HCT116 (cell line): ENCODE measurements at regions not wholly inside any gene's neighbourhood (a gene's known extent, or its start where the extent isn't known, plus 50 kb on each side); places are given as distances from the start of the nearest gene placed in this dataset.

Experiments
- ATAC-seq: fragments of 200-7000 bp; cut with Tn5 transposase; 2 replicates; pipeline ENCODE4 v1.9.1; 2020; ENCODE audit warnings: mild to moderate bottlenecking, moderate library complexity
- BruUV-seq: library from RNA; stranded (reverse); fragments of 400-500 nt; replicated peaks from 2 replicates; lab custom pipeline; 2021; lab: Mats Ljungman, UMichigan
- CTCF ChIA-PET: fragments of 300-600 bp; sonication (Branson Sonifier 250); formaldehyde crosslinking; loops from one replicate; lab custom pipeline; 2021; ENCODE audit warnings: antibody characterized with exemption; lab: Charles Lee
- POLR2A ChIA-PET: fragments of 300-600, 350-600 bp; sonication (Branson Sonifier 250); formaldehyde crosslinking; loops from one replicate; lab custom pipeline; 2021; ENCODE audit warnings: antibody characterized with exemption; lab: Charles Lee
- RAD21 ChIA-PET, 2 experiments: fragments of 300-600 bp; sonication (Branson Sonifier 250); formaldehyde crosslinking; loops; one replicate each; lab custom pipeline; 2023; ENCODE audit warnings: low total read pairs in 2 of 2; ENCODE audit not compliant: uncharacterized antibody in 2 of 2, unreplicated experiment in 2 of 2, low non-redundant PET in 1 of 2; lab: Charles Lee
- DNase-seq: peaks from one replicate; pipeline ENCODE4 v3.0.0-alpha.2; 2010; ENCODE audit warnings: low read depth, low spot score
- H2AFZ ChIP-seq: fragments of 200-600 bp; shearing (Covaris generic), sonication (generic); 2 replicates; pipeline ENCODE4 v1.6.1; 2017; ENCODE audit warnings: low read depth, mixed run types, mixed read lengths, antibody characterized with exemption, low read length; ENCODE audit not compliant: poor library complexity, severe bottlenecking
- H3K27ac ChIP-seq: 2 replicates; pipeline ENCODE4 v1.5.1; 2012; ENCODE audit warnings: low read depth, low read length
- H3K27me3 ChIP-seq: fragments of 200-600 bp; sonication (generic); 2 replicates; pipeline ENCODE4 v1.6.1; 2016; ENCODE audit warnings: mixed run types, low read length, mixed read lengths; ENCODE audit not compliant: insufficient read depth
- H3K36me3 ChIP-seq, 2 experiments: fragments of 200-500 bp in 1 of 2; fragments of 200-600 bp in 1 of 2; sonication (Bioruptor generic) in 1 of 2; sonication (generic) in 1 of 2; 2 replicates each; pipeline versions ENCODE4 v1.5.1 to v1.6.1; 2014 to 2016; ENCODE audit warnings: low read length in 2 of 2, inconsistent platforms in 1 of 2, mixed read lengths in 1 of 2, mixed run types in 1 of 2; ENCODE audit not compliant: insufficient read depth in 2 of 2, control insufficient read depth in 1 of 2
- H3K4me1 ChIP-seq, 2 experiments: fragments of 200-600 bp in 1 of 2; sonication (generic) in 1 of 2; 2 replicates each; pipeline versions ENCODE4 v1.5.1 to v1.6.1; 2012 to 2017; ENCODE audit warnings: low read length in 2 of 2, inconsistent platforms in 1 of 2, mild to moderate bottlenecking in 1 of 2, mixed read lengths in 1 of 2, mixed run types in 1 of 2, moderate library complexity in 1 of 2; ENCODE audit not compliant: insufficient read depth in 2 of 2, control insufficient read depth in 1 of 2
- H3K4me2 ChIP-seq: fragments of 200-600 bp; sonication (generic); 2 replicates; pipeline ENCODE4 v1.6.1; 2017; ENCODE audit warnings: mixed run types, low read length, mixed read lengths
- H3K4me3 ChIP-seq, 2 experiments: fragments of 200-600 bp in 1 of 2; sonication (generic) in 1 of 2; replicated peaks in 1 of 2; 2 replicates each; pipeline ENCODE4 v1.5.1; 2011 to 2016; ENCODE audit warnings: low read length in 2 of 2, control low read depth in 1 of 2, low read depth in 1 of 2, mild to moderate bottlenecking in 1 of 2, mixed read lengths in 1 of 2, mixed run types in 1 of 2
- H3K79me2 ChIP-seq: fragments of 200-600 bp; sonication (generic); 2 replicates; pipeline ENCODE4 v1.6.1; 2017; ENCODE audit warnings: mild to moderate bottlenecking, mixed run types, low read length, moderate library complexity, mixed read lengths; ENCODE audit not compliant: insufficient read depth
- H3K9ac ChIP-seq: fragments of 200-600 bp; sonication (generic); 2 replicates; pipeline ENCODE4 v1.6.1; 2016; ENCODE audit warnings: low read length, mixed read lengths
- H3K9me2 ChIP-seq: fragments of 200-600 bp; sonication (generic), shearing (Covaris generic); 2 replicates; pipeline ENCODE4 v1.6.1; 2017; ENCODE audit warnings: mixed run types, mild to moderate bottlenecking, moderate library complexity; ENCODE audit not compliant: insufficient read depth
- H3K9me3 ChIP-seq, 2 experiments: fragments of 200-500 bp in 1 of 2; fragments of 200-600 bp in 1 of 2; sonication (Bioruptor generic) in 1 of 2; sonication (generic) in 1 of 2; 2 replicates each; pipeline ENCODE4 v1.6.1; 2014 to 2017; ENCODE audit warnings: low read length in 2 of 2, mixed read lengths in 2 of 2, inconsistent platforms in 1 of 2, low read depth in 1 of 2, mild to moderate bottlenecking in 1 of 2, mixed run types in 1 of 2, moderate library complexity in 1 of 2; ENCODE audit not compliant: control insufficient read depth in 1 of 2, insufficient read depth in 1 of 2
- H4K20me1 ChIP-seq: fragments of 200-600 bp; sonication (generic), shearing (Covaris generic); 2 replicates; pipeline ENCODE4 v1.6.1; 2017; ENCODE audit warnings: mixed run types, mild to moderate bottlenecking, moderate library complexity; ENCODE audit not compliant: insufficient read depth
- EGR1 ChIP-seq: IDR thresholded peaks from 2 replicates; pipeline ENCODE4 v1.6.1; 2012; ENCODE audit warnings: low read depth
- EZH2 ChIP-seq: fragments of 200-600 bp; sonication (generic); IDR thresholded peaks from 2 replicates; pipeline ENCODE4 v1.6.1; 2017; ENCODE audit warnings: antibody characterized with exemption, mixed run types
- FOSL1 ChIP-seq: IDR thresholded peaks from 2 replicates; pipeline ENCODE4 v1.6.1; 2012; ENCODE audit warnings: low read depth
- RAD21 ChIP-seq: IDR thresholded peaks from 2 replicates; pipeline ENCODE4 v1.6.1; 2012; ENCODE audit warnings: low read depth, mild to moderate bottlenecking
- SP1 ChIP-seq: IDR thresholded peaks from 2 replicates; pipeline ENCODE4 v1.6.1; 2012; ENCODE audit warnings: low read depth
- ZBTB33 ChIP-seq: IDR thresholded peaks from 2 replicates; pipeline ENCODE4 v1.6.1; 2011; ENCODE audit warnings: mild to moderate bottlenecking, low read length, moderate library complexity; ENCODE audit not compliant: insufficient replicate concordance; ENCODE audit errors: extremely low read depth
- intact Hi-C: fragments of 100-400 bp; cut with micrococcal nuclease; formaldehyde crosslinking; loops from 2 replicates; pipeline ENCODE4 v1.10.0; 2022
- TF ChIP-seq, protein P1 (sequence below): IDR thresholded peaks from 2 replicates; pipeline ENCODE4 v1.6.1; 2012
- TF ChIP-seq, protein P2 (sequence below), 3 experiments: fragments of 200-600 bp in 1 of 3; sonication (generic) in 1 of 3; IDR thresholded peaks in 2 of 3; conservative IDR thresholded peaks in 1 of 3; 2 replicates each; pipeline ENCODE4 v1.5.1; 2012 to 2017; ENCODE audit warnings: low read depth in 2 of 3, low read length in 2 of 3, antibody characterized with exemption in 1 of 3, borderline replicate concordance in 1 of 3, control low read depth in 1 of 3, mild to moderate bottlenecking in 1 of 3, mixed read lengths in 1 of 3, mixed run types in 1 of 3, moderate library complexity in 1 of 3; ENCODE audit not compliant: insufficient read depth in 1 of 3
- TF ChIP-seq, protein P3 (sequence below): IDR thresholded peaks from 2 replicates; pipeline ENCODE4 v1.6.1; 2012; ENCODE audit warnings: low read depth

GRCh38 chr7:115679976-115680375 lies 350.6 kb downstream of the TFEC start:
- Histone ChIP-seq H3K9ac (no peak overlapping the region), H3K36me3 (no peaks in the 10 kb centered on the region), H3K27me3 (no peaks in the 10 kb centered on the region), H3K4me2 (no peak overlapping the region), H4K20me1 (no peaks in the 10 kb centered on the region), H3K9me3 (no peaks in the 10 kb centered on the region), H2AFZ (peak overlapping the region; percentile 27), H3K27ac (no peak overlapping the region), H3K4me3 (no peak overlapping the region), H3K4me1 (peaks cover 0 to 7% of the 10 kb centered on the region in 2 experiments; a peak in 1 of 4 replicates), H3K79me2 (no peaks in the 10 kb centered on the region), H3K9me2 (no peaks in the 10 kb centered on the region)
- DNase-seq = peak; percentile 38
- BruUV-seq = no TSS peak
- ChIA-PET POLR2A (no interaction called here), CTCF (interaction anchor here (0.6 to 1.8 kb wide), 16 partner anchors 8 to 1598 kb away, joined by 3 to 13 read pairs (median 4); no protein-coding TSS in a partner anchor), RAD21 (interaction anchor here in 1 of 2 experiments (0.7 kb wide), 1 partner anchor 1598 kb away, joined by 4 read pairs; no protein-coding TSS in a partner anchor)
- ATAC-seq = peak; percentile 83
- TF ChIP-seq, protein P1, sequence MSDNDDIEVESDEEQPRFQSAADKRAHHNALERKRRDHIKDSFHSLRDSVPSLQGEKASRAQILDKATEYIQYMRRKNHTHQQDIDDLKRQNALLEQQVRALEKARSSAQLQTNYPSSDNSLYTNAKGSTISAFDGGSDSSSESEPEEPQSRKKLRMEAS = no peak
- TF ChIP-seq SP1 = no peak
- TF ChIP-seq, protein P2, sequence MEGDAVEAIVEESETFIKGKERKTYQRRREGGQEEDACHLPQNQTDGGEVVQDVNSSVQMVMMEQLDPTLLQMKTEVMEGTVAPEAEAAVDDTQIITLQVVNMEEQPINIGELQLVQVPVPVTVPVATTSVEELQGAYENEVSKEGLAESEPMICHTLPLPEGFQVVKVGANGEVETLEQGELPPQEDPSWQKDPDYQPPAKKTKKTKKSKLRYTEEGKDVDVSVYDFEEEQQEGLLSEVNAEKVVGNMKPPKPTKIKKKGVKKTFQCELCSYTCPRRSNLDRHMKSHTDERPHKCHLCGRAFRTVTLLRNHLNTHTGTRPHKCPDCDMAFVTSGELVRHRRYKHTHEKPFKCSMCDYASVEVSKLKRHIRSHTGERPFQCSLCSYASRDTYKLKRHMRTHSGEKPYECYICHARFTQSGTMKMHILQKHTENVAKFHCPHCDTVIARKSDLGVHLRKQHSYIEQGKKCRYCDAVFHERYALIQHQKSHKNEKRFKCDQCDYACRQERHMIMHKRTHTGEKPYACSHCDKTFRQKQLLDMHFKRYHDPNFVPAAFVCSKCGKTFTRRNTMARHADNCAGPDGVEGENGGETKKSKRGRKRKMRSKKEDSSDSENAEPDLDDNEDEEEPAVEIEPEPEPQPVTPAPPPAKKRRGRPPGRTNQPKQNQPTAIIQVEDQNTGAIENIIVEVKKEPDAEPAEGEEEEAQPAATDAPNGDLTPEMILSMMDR (IDR thresholded peaks at IDR 0.05 in 2 of 3, conservative IDR thresholded peaks at IDR 0.05 in 1 of 3; ENCODE audit: borderline replicate concordance in 1 of 3, insufficient read depth in 1 of 3, low read depth in 2 of 3, low read length in 2 of 3) = peak; percentile 44 to 63 (median 62); a peak in 5 of 6 replicates
- peak; percentile 47 for TF ChIP-seq RAD21
- intact Hi-C loops = loop anchor here (5.0 to 10.0 kb wide), 2 partner anchors 813 to 1595 kb away; no protein-coding TSS in a partner anchor

DNA sequence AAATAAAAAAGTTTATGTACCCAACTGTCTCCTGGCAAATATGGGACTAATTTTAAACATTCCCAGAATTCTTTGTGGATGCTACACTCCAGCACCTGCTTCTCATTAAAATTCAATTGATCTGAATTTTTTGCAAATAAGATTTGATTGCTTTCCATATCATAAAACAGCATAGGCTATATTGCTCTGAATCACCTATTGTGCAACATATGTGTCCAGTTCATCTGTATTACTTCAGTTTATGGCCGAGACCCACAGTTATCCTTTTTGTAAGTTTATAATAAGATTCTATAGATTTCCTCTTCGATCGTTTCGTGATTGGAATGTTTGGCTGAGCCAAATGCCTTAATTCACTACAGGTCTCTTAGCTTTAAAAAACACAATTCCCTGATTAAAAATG lies 351.1 kb downstream of the TFEC start:
- Histone ChIP-seq H3K36me3 (no peaks in the 10 kb centered on the region), H3K9ac (no peak overlapping the region), H4K20me1 (no peaks in the 10 kb centered on the region), H3K9me3 (no peaks in the 10 kb centered on the region), H3K27ac (no peak overlapping the region), H3K4me2 (no peak overlapping the region), H3K9me2 (no peaks in the 10 kb centered on the region), H3K27me3 (no peaks in the 10 kb centered on the region), H3K79me2 (no peaks in the 10 kb centered on the region), H3K4me1 (peaks cover 0 to 7% of the 10 kb centered on the region in 2 experiments; a peak in 1 of 4 replicates), H3K4me3 (no peak overlapping the region), H2AFZ (peak overlapping the region; percentile 23)
- no peak for DNase-seq
- no TSS peak for BruUV-seq
- ChIA-PET CTCF (interaction anchor here (1.0 to 1.8 kb wide), 5 partner anchors 28 to 1597 kb away, joined by 3 to 13 read pairs (median 8); no protein-coding TSS in a partner anchor), RAD21 (no interaction called here), POLR2A (no interaction called here)
- no peak for ATAC-seq
- intact Hi-C loops = loop anchor here (5.0 to 10.0 kb wide), 2 partner anchors 812 to 1595 kb away; no protein-coding TSS in a partner anchor
- TF ChIP-seq, protein P1 = no peak
- TF ChIP-seq, protein P3, sequence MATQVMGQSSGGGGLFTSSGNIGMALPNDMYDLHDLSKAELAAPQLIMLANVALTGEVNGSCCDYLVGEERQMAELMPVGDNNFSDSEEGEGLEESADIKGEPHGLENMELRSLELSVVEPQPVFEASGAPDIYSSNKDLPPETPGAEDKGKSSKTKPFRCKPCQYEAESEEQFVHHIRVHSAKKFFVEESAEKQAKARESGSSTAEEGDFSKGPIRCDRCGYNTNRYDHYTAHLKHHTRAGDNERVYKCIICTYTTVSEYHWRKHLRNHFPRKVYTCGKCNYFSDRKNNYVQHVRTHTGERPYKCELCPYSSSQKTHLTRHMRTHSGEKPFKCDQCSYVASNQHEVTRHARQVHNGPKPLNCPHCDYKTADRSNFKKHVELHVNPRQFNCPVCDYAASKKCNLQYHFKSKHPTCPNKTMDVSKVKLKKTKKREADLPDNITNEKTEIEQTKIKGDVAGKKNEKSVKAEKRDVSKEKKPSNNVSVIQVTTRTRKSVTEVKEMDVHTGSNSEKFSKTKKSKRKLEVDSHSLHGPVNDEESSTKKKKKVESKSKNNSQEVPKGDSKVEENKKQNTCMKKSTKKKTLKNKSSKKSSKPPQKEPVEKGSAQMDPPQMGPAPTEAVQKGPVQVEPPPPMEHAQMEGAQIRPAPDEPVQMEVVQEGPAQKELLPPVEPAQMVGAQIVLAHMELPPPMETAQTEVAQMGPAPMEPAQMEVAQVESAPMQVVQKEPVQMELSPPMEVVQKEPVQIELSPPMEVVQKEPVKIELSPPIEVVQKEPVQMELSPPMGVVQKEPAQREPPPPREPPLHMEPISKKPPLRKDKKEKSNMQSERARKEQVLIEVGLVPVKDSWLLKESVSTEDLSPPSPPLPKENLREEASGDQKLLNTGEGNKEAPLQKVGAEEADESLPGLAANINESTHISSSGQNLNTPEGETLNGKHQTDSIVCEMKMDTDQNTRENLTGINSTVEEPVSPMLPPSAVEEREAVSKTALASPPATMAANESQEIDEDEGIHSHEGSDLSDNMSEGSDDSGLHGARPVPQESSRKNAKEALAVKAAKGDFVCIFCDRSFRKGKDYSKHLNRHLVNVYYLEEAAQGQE = no peak
- TF ChIP-seq ZBTB33 (no peak), EZH2 (no peak), SP1 (no peak), EGR1 (no peak), FOSL1 (no peak)
